DMS153 treated with DMSO at 0.1 percent for 48 hours (cell line): ENCODE measurements at regions not wholly inside any gene's neighbourhood (a gene's known extent, or its start where the extent isn't known, plus 50 kb on each side); places are given as distances from the start of the nearest gene placed in this dataset.

Experiments
- DNase-seq: peaks from one replicate; lab custom pipeline; 2025; ENCODE audit not compliant: unreplicated experiment; lab: John Stamatoyannopoulos, UW

GRCh38 chr12:113766131-113766878, 199.8 kb downstream of the RBM19 start:
- DNase-seq = no peak

- DNase-seq = no peak
Measured at GRCh38 chr12:113764661-113765060, 201.5 kb downstream of the RBM19 start.

- DNase-seq = no peak
Measured at GRCh38 chr12:113762882-113763816, 203.0 kb downstream of the RBM19 start.

GRCh38 chr12:113762155-113762881, 203.8 kb downstream of the RBM19 start:
- DNase-seq = no peak

GRCh38 chr12:113759135-113759534, 207.0 kb downstream of the RBM19 start:
- no peak for DNase-seq

GRCh38 chr12:113758165-113758924, 207.8 kb downstream of the RBM19 start:
- no peak for DNase-seq

- DNase-seq = no peak
Measured at GRCh38 chr12:113757221-113758002, 208.7 kb downstream of the RBM19 start.

- DNase-seq = no peak
Measured at GRCh38 chr12:113756609-113757008, 209.5 kb downstream of the RBM19 start.

GRCh38 chr12:113755098-113755497, 211.0 kb downstream of the RBM19 start:
- no peak for DNase-seq

- DNase-seq = no peak
Measured at GRCh38 chr12:113751513-113751912, 214.6 kb downstream of the RBM19 start.

- no peak for DNase-seq
Measured at GRCh38 chr12:113749433-113749815, 216.7 kb downstream of the RBM19 start.

GRCh38 chr12:113748707-113749432, 217.3 kb downstream of the RBM19 start:
- DNase-seq = no peak

- peak; percentile 66 for DNase-seq
Measured at GRCh38 chr12:113747017-113747416, 219.1 kb downstream of the RBM19 start.

GRCh38 chr12:113744802-113745395, 221.2 kb downstream of the RBM19 start:
- no peak for DNase-seq

GRCh38 chr12:113742801-113743200, 223.3 kb downstream of the RBM19 start:
- DNase-seq = no peak

- DNase-seq = no peak
Measured at GRCh38 chr12:113740699-113741098, 225.4 kb downstream of the RBM19 start.

- no peak for DNase-seq
Measured at GRCh38 chr12:113735131-113735530, 231.0 kb downstream of the RBM19 start.

- no peak for DNase-seq
Measured at GRCh38 chr12:113734503-113734902, 231.6 kb downstream of the RBM19 start.

- DNase-seq = no peak
Measured at GRCh38 chr12:113732916-113733315, 233.2 kb downstream of the RBM19 start.
